Panc1 (cell line): ENCODE measurements at regions not wholly inside any gene's neighbourhood (a gene's known extent, or its start where the extent isn't known, plus 50 kb on each side); places are given as distances from the start of the nearest gene placed in this dataset.

Experiments used
- ATAC-seq: fragments of 200-7000 bp; cut with Tn5 transposase; 2 replicates; pipeline ENCODE4 v1.9.1; 2020; ENCODE audit warnings: mild to moderate bottlenecking, moderate library complexity
- BruUV-seq: library from RNA; stranded (reverse); fragments of 400-500 nt; replicated peaks from 2 replicates; lab custom pipeline; 2021; lab: Mats Ljungman, UMichigan
- CTCF ChIA-PET: fragments of 300-600 bp; sonication (Branson Sonifier 250); formaldehyde crosslinking; loops from one replicate; lab custom pipeline; 2022; ENCODE audit warnings: antibody characterized with exemption; lab: Charles Lee
- POLR2A ChIA-PET: fragments of 300-600 bp; sonication (Branson Sonifier 250); formaldehyde crosslinking; loops from one replicate; lab custom pipeline; 2022; ENCODE audit warnings: antibody characterized with exemption; lab: Charles Lee
- DNase-seq: peaks from one replicate; pipeline ENCODE4 v3.0.0-alpha.2; 2010; ENCODE audit warnings: low read depth, low spot score
- H3K27ac ChIP-seq: 2 replicates; pipeline ENCODE4 v1.5.1; 2011; ENCODE audit warnings: mild to moderate bottlenecking, low read length, inconsistent platforms
- H3K27me3 ChIP-seq: fragments of 200-500 bp; sonication (Bioruptor generic); 2 replicates; pipeline ENCODE4 v1.6.0; 2014; ENCODE audit warnings: low read length, inconsistent platforms; ENCODE audit not compliant: control insufficient read depth, insufficient read depth
- H3K36me3 ChIP-seq: fragments of 200-500 bp; sonication (Bioruptor generic); 2 replicates; pipeline ENCODE4 v1.5.1; 2014; ENCODE audit warnings: inconsistent platforms, mild to moderate bottlenecking, low read length, moderate library complexity; ENCODE audit not compliant: control insufficient read depth, insufficient read depth
- H3K4me1 ChIP-seq: 2 replicates; pipeline ENCODE4 v1.5.1; 2011; ENCODE audit warnings: inconsistent platforms, mild to moderate bottlenecking, low read length, moderate library complexity; ENCODE audit not compliant: control insufficient read depth, insufficient read depth
- H3K4me3 ChIP-seq, 2 experiments: 2 replicates each; pipeline ENCODE4 v1.5.1; 2011 to 2012; ENCODE audit warnings: low read depth in 2 of 2, low read length in 2 of 2, mild to moderate bottlenecking in 2 of 2, inconsistent platforms in 1 of 2, moderate library complexity in 1 of 2
- H3K9me3 ChIP-seq: fragments of 200-500 bp; sonication (Bioruptor generic); 2 replicates; pipeline ENCODE4 v1.5.1; 2014; ENCODE audit warnings: low read depth, mild to moderate bottlenecking, inconsistent platforms, low read length, moderate library complexity; ENCODE audit not compliant: control insufficient read depth, insufficient read depth
- POLR2AphosphoS5 ChIP-seq: IDR thresholded peaks from 2 replicates; pipeline ENCODE4 v1.6.1; 2012; ENCODE audit warnings: mild to moderate bottlenecking, low read depth, low read length, moderate library complexity
- SIN3A ChIP-seq: IDR thresholded peaks from 2 replicates; pipeline ENCODE4 v1.6.1; 2012; ENCODE audit warnings: low read depth, mild to moderate bottlenecking, low read length, moderate library complexity, borderline replicate concordance; ENCODE audit not compliant: insufficient read depth
- TCF7L2 ChIP-seq: IDR thresholded peaks from 2 replicates; pipeline ENCODE4 v1.6.1; 2011; ENCODE audit warnings: mild to moderate bottlenecking, low read depth, low read length, inconsistent platforms
- in situ Hi-C: cut with HindIII; loops from 2 replicates; pipeline ENCODE4 v1.10.0; 2016; ENCODE audit warnings: low sequenced_read_pairs, low pct_unique_long_range_greater_than_20kb
- intact Hi-C: fragments of 100-400 bp; cut with micrococcal nuclease; formaldehyde crosslinking; loops from one replicate; pipeline ENCODE4 v1.10.0; 2022; ENCODE audit not compliant: unreplicated experiment
- TF ChIP-seq, protein P1 (sequence below), 2 experiments: IDR thresholded peaks; 2 replicates each; pipeline ENCODE4 v1.6.1; 2011 to 2012; ENCODE audit warnings: low read depth in 2 of 2, control low read depth in 1 of 2, low read length in 1 of 2, mild to moderate bottlenecking in 1 of 2, moderate library complexity in 1 of 2; ENCODE audit not compliant: insufficient read depth in 1 of 2
- TF ChIP-seq, protein P2 (sequence below): fragments of 450-650 bp; IDR thresholded peaks from 2 replicates; pipeline ENCODE4 v1.5.1; 2017; ENCODE audit warnings: mild to moderate bottlenecking

DNA sequence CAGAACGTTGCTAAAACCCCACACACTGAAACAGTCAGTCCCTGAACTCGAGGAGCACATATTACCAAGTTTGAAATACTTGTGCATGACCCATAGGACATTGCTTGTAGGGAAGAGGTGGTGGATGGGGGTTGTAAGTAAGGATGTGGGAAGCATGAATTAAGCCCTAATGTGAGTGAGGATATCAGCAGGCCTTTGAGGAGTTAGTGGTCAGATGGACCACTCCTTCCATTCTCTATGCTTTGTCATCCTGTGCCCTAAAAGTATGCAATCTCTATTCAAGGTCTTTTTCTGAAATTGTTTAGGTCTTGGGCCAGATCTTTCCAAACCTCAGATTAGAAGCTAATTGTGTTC, 70.9 kb upstream of the SAMSN1 start:
- ChIA-PET CTCF (no interaction called here), POLR2A (no interaction called here)
- Histone ChIP-seq H3K4me1 (no peaks in the 10 kb centered on the region), H3K27me3 (no peaks in the 10 kb centered on the region), H3K27ac (no peak overlapping the region), H3K9me3 (no peaks in the 10 kb centered on the region), H3K4me3 (no peak overlapping the region), H3K36me3 (no peaks in the 10 kb centered on the region)
- ATAC-seq, result no peak
- TF ChIP-seq, protein P1, sequence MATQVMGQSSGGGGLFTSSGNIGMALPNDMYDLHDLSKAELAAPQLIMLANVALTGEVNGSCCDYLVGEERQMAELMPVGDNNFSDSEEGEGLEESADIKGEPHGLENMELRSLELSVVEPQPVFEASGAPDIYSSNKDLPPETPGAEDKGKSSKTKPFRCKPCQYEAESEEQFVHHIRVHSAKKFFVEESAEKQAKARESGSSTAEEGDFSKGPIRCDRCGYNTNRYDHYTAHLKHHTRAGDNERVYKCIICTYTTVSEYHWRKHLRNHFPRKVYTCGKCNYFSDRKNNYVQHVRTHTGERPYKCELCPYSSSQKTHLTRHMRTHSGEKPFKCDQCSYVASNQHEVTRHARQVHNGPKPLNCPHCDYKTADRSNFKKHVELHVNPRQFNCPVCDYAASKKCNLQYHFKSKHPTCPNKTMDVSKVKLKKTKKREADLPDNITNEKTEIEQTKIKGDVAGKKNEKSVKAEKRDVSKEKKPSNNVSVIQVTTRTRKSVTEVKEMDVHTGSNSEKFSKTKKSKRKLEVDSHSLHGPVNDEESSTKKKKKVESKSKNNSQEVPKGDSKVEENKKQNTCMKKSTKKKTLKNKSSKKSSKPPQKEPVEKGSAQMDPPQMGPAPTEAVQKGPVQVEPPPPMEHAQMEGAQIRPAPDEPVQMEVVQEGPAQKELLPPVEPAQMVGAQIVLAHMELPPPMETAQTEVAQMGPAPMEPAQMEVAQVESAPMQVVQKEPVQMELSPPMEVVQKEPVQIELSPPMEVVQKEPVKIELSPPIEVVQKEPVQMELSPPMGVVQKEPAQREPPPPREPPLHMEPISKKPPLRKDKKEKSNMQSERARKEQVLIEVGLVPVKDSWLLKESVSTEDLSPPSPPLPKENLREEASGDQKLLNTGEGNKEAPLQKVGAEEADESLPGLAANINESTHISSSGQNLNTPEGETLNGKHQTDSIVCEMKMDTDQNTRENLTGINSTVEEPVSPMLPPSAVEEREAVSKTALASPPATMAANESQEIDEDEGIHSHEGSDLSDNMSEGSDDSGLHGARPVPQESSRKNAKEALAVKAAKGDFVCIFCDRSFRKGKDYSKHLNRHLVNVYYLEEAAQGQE (IDR thresholded peaks at IDR 0.05; ENCODE audit: insufficient read depth in 1 of 2, low read depth in 2 of 2, low read length in 1 of 2), result no peak
- TF ChIP-seq SIN3A (no peak), TCF7L2 (no peak), POLR2AphosphoS5 (no peak)
- TF ChIP-seq, protein P2, sequence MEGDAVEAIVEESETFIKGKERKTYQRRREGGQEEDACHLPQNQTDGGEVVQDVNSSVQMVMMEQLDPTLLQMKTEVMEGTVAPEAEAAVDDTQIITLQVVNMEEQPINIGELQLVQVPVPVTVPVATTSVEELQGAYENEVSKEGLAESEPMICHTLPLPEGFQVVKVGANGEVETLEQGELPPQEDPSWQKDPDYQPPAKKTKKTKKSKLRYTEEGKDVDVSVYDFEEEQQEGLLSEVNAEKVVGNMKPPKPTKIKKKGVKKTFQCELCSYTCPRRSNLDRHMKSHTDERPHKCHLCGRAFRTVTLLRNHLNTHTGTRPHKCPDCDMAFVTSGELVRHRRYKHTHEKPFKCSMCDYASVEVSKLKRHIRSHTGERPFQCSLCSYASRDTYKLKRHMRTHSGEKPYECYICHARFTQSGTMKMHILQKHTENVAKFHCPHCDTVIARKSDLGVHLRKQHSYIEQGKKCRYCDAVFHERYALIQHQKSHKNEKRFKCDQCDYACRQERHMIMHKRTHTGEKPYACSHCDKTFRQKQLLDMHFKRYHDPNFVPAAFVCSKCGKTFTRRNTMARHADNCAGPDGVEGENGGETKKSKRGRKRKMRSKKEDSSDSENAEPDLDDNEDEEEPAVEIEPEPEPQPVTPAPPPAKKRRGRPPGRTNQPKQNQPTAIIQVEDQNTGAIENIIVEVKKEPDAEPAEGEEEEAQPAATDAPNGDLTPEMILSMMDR, result no peak
- in situ Hi-C loops (no loop called here), intact Hi-C loops (no loop called here)
- DNase-seq, result no peak
- no TSS peak for BruUV-seq

DNA sequence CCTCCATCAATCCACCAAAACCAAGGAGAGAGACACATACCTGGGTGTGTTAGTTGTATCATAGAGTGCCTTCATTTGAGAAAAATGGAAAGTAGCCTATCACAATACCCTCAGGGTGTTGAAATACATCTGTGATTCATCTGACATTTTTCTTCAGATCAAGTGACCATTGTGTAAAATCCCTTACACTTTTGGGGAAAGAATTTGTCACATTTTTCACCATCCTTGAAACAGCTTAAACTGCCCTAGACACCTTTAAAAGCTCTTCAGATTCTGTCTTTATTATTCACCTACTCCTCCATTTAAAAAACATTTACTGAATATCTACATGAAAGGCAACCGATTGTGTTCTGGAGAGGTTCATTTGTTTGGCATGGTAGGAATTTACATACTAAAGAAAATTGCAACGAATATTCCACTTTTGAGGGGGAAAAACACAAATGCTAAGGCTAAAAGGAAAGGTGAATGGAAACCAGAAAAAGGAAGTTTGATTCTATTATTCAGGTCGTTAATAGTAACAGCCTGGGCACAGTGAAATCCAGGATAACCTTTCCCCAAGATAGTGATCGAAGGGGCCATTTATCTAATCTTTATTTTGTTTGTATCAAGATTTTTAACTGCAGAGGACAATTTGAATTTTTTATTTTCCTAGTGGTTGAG, 70.4 kb upstream of the SAMSN1 start:
- ATAC-seq (no peak), DNase-seq (no peak)
- Histone ChIP-seq H3K9me3 (no peaks in the 10 kb centered on the region), H3K4me3 (no peak overlapping the region), H3K27me3 (no peaks in the 10 kb centered on the region), H3K27ac (no peak overlapping the region), H3K36me3 (no peaks in the 10 kb centered on the region), H3K4me1 (no peaks in the 10 kb centered on the region)
- in situ Hi-C loops, result no loop called here
- TF ChIP-seq, protein P2, result no peak
- TF ChIP-seq POLR2AphosphoS5 (no peak), TCF7L2 (no peak), SIN3A (no peak)
- TF ChIP-seq, protein P1 (IDR thresholded peaks at IDR 0.05; ENCODE audit: insufficient read depth in 1 of 2, low read depth in 2 of 2, low read length in 1 of 2), result no peak
- intact Hi-C loops, result no loop called here
- no TSS peak for BruUV-seq
- ChIA-PET POLR2A (no interaction called here), CTCF (no interaction called here)
